ENCODE measurements at regions not wholly inside any gene's neighbourhood (a gene's known extent, or its start where the extent isn't known, plus 50 kb on each side); places are given as distances from the start of the nearest gene placed in this dataset.

GRCh38 chr5:179486596-179487051, 63.7 kb upstream of the RUFY1 start:
- H3K4me3 ChIP-seq (ENCODE audit: low read depth, low read length, poor library complexity, severe bottlenecking) = no peak overlapping the region
- H3K27me3 ChIP-seq (ENCODE audit: insufficient read depth, low read length) = peaks cover 18% of the 10 kb centered on the region
- no peak overlapping the region for H2AFZ ChIP-seq (ENCODE audit: low read length)
- H3F3A ChIP-seq (ENCODE audit: insufficient read depth, low read length) = no peaks in the 10 kb centered on the region
- H3K9me2 ChIP-seq (ENCODE audit: low read depth, low read length) = no peaks in the 10 kb centered on the region
- H3K27ac ChIP-seq (ENCODE audit: low read depth, low read length, poor library complexity, severe bottlenecking) = no peak overlapping the region
- no peaks in the 10 kb centered on the region for H3K4me1 ChIP-seq (ENCODE audit: insufficient read depth, low read length, severe bottlenecking)
- H3K36me3 ChIP-seq (ENCODE audit: insufficient read depth, low read length) = no peaks in the 10 kb centered on the region; the same call in 1 of the 2 replicates
- no peak overlapping the region for H3K9ac ChIP-seq (ENCODE audit: low read length)
- H3K9me3 ChIP-seq (ENCODE audit: low read length) = no peaks in the 10 kb centered on the region; the same call in 1 of the 2 replicates
- no peak overlapping the region for H3K4me2 ChIP-seq (ENCODE audit: low read length)
- no peaks in the 10 kb centered on the region for H4K20me1 ChIP-seq (ENCODE audit: insufficient read depth, low read length)
- TF ChIP-seq, protein P1, sequence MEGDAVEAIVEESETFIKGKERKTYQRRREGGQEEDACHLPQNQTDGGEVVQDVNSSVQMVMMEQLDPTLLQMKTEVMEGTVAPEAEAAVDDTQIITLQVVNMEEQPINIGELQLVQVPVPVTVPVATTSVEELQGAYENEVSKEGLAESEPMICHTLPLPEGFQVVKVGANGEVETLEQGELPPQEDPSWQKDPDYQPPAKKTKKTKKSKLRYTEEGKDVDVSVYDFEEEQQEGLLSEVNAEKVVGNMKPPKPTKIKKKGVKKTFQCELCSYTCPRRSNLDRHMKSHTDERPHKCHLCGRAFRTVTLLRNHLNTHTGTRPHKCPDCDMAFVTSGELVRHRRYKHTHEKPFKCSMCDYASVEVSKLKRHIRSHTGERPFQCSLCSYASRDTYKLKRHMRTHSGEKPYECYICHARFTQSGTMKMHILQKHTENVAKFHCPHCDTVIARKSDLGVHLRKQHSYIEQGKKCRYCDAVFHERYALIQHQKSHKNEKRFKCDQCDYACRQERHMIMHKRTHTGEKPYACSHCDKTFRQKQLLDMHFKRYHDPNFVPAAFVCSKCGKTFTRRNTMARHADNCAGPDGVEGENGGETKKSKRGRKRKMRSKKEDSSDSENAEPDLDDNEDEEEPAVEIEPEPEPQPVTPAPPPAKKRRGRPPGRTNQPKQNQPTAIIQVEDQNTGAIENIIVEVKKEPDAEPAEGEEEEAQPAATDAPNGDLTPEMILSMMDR (IDR thresholded peaks at IDR 0.05; ENCODE audit: low read length) = no peak
- no peak for TF ChIP-seq EZH2 (IDR thresholded peaks at IDR 0.05; ENCODE audit: borderline replicate concordance, low read length)
- H3K79me2 ChIP-seq (ENCODE audit: insufficient read depth, low read length) = no peaks in the 10 kb centered on the region

GRCh38 chr5:179485845-179486575, 64.3 kb upstream of the RUFY1 start:
- Histone ChIP-seq H3K4me2 (ENCODE audit: low read length) (no peak overlapping the region), H3K9me3 (ENCODE audit: low read length) (peaks cover under 1% of the 10 kb centered on the region; the same call in 1 of the 2 replicates), H3K9ac (ENCODE audit: low read length) (no peak overlapping the region), H3K4me3 (ENCODE audit: low read depth, low read length, poor library complexity, severe bottlenecking) (no peak overlapping the region), H3K27me3 (ENCODE audit: insufficient read depth, low read length) (peaks cover 14% of the 10 kb centered on the region), H3K79me2 (ENCODE audit: insufficient read depth, low read length) (no peaks in the 10 kb centered on the region), H3K27ac (ENCODE audit: low read depth, low read length, poor library complexity, severe bottlenecking) (no peak overlapping the region), H3K36me3 (ENCODE audit: insufficient read depth, low read length) (no peaks in the 10 kb centered on the region; the same call in 1 of the 2 replicates), H3K4me1 (ENCODE audit: insufficient read depth, low read length, severe bottlenecking) (no peaks in the 10 kb centered on the region), H3F3A (ENCODE audit: insufficient read depth, low read length) (no peaks in the 10 kb centered on the region), H2AFZ (ENCODE audit: low read length) (no peak overlapping the region), H4K20me1 (ENCODE audit: insufficient read depth, low read length) (no peaks in the 10 kb centered on the region), H3K9me2 (ENCODE audit: low read depth, low read length) (no peaks in the 10 kb centered on the region)
- TF ChIP-seq, protein P1 (IDR thresholded peaks at IDR 0.05; ENCODE audit: low read length) = no peak
- TF ChIP-seq EZH2 (IDR thresholded peaks at IDR 0.05; ENCODE audit: borderline replicate concordance, low read length) = no peak

- Histone ChIP-seq H2AFZ (ENCODE audit: low read length) (no peak overlapping the region), H3K9ac (ENCODE audit: low read length) (no peak overlapping the region), H3K4me2 (ENCODE audit: low read length) (no peak overlapping the region), H3K36me3 (ENCODE audit: insufficient read depth, low read length) (no peaks in the 10 kb centered on the region), H3K27ac (ENCODE audit: low read depth, low read length, poor library complexity, severe bottlenecking) (no peak overlapping the region), H3K79me2 (ENCODE audit: insufficient read depth, low read length) (no peaks in the 10 kb centered on the region), H3K9me2 (ENCODE audit: low read depth, low read length) (no peaks in the 10 kb centered on the region), H3K4me3 (ENCODE audit: low read depth, low read length, poor library complexity, severe bottlenecking) (no peak overlapping the region), H3F3A (ENCODE audit: insufficient read depth, low read length) (no peaks in the 10 kb centered on the region), H3K27me3 (ENCODE audit: insufficient read depth, low read length) (peaks cover 5% of the 10 kb centered on the region), H3K9me3 (ENCODE audit: low read length) (peaks cover 3% of the 10 kb centered on the region; the same call in 1 of the 2 replicates), H3K4me1 (ENCODE audit: insufficient read depth, low read length, severe bottlenecking) (no peaks in the 10 kb centered on the region), H4K20me1 (ENCODE audit: insufficient read depth, low read length) (no peaks in the 10 kb centered on the region)
- no peak for TF ChIP-seq EZH2 (IDR thresholded peaks at IDR 0.05; ENCODE audit: borderline replicate concordance, low read length)
- TF ChIP-seq, protein P1 (IDR thresholded peaks at IDR 0.05; ENCODE audit: low read length) = no peak
These were observed 65.6 kb upstream of the RUFY1 start for GRCh38 chr5:179484761-179485160.

Data from OCI-LY1 (cell line).